ENCODE measurements at regions not wholly inside any gene's neighbourhood (a gene's known extent, or its start where the extent isn't known, plus 50 kb on each side); places are given as distances from the start of the nearest gene placed in this dataset.
"Not testable (repeated sequence)": the region's sequence is repeated elsewhere in the genome, so short reads cannot be mapped to it uniquely, and the experiment has no call there.

GRCh38 chr4:154119317-154119716 lies 330.4 kb upstream of the SFRP2 start:
- Histone ChIP-seq H3K27me3 (ENCODE audit: insufficient read depth) (no peaks in the 10 kb centered on the region), H3K27ac (ENCODE audit: low read depth) (no peak overlapping the region), H3K4me3 (no peak overlapping the region), H4K20me1 (replicated peaks; ENCODE audit: insufficient read depth) (no peaks in the 10 kb centered on the region), H3K4me1 (ENCODE audit: insufficient read depth) (no peaks in the 10 kb centered on the region), H3K36me3 (ENCODE audit: insufficient read depth) (no peaks in the 10 kb centered on the region), H3K4me2 (no peak overlapping the region), H3K79me2 (replicated peaks; ENCODE audit: insufficient read depth) (no peaks in the 10 kb centered on the region), H2AFZ (no peak overlapping the region), H3K9me2 (ENCODE audit: insufficient read depth) (no peaks in the 10 kb centered on the region; the same call in 1 of the 2 replicates), H3F3A (replicated peaks; ENCODE audit: low read depth) (no peaks in the 10 kb centered on the region)
- TF ChIP-seq NANOG (IDR thresholded peaks at IDR 0.05; ENCODE audit: borderline replicate concordance): no peak
- TF ChIP-seq ZNF114 (CRISPR knock-in tag; IDR thresholded peaks at IDR 0.05): no peak
- TF ChIP-seq CTCF (conservative IDR thresholded peaks at IDR 0.05; ENCODE audit: low read depth in 2 of 2): peak; percentile 33 to 67
- TF ChIP-seq REST (IDR thresholded peaks at IDR 0.05; ENCODE audit: unreplicated experiment): no peak
- TF ChIP-seq ETS1 (IDR thresholded peaks at IDR 0.05): no peak
- TF ChIP-seq JUNB (IDR thresholded peaks at IDR 0.05; ENCODE audit: unreplicated experiment): no peak
- Mint-ChIP-seq H3K36me3 (ENCODE audit: low read depth) (no peaks in the 10 kb centered on the region), H3K9me3 (no peaks in the 10 kb centered on the region; the same call in 2 of the 3 replicates), H3K27ac (no peak overlapping the region), H3K4me3 (no peak overlapping the region), H3K4me1 (no peaks in the 10 kb centered on the region; the same call in 2 of the 3 replicates), H3K27me3 (ENCODE audit: insufficient read depth, low read depth, poor library complexity) (no peaks in the 10 kb centered on the region)
- ATAC-seq (peak; percentile 83), DNase-seq (ENCODE audit: low spot score) (peak; percentile 40)

GRCh38 chr4:154117726-154118125 lies 328.8 kb upstream of the SFRP2 start:
- H4K20me1 ChIP-seq (replicated peaks; ENCODE audit: insufficient read depth); H3K27ac Mint-ChIP-seq; H3K36me3 Mint-ChIP-seq (ENCODE audit: low read depth); H3K4me1 ChIP-seq (ENCODE audit: insufficient read depth); H3K4me3 Mint-ChIP-seq; H3K27me3 Mint-ChIP-seq (ENCODE audit: insufficient read depth, low read depth, poor library complexity); H3K27me3 ChIP-seq (ENCODE audit: insufficient read depth); H2AFZ ChIP-seq; H3K36me3 ChIP-seq (ENCODE audit: insufficient read depth); H3K4me3 ChIP-seq; H3K4me1 Mint-ChIP-seq; H3K9me2 ChIP-seq (ENCODE audit: insufficient read depth); H3K27ac ChIP-seq (ENCODE audit: low read depth); DNase-seq (ENCODE audit: low spot score); ATAC-seq; H3K9me3 Mint-ChIP-seq; H3F3A ChIP-seq (replicated peaks; ENCODE audit: low read depth); H3K4me2 ChIP-seq; H3K79me2 ChIP-seq (replicated peaks; ENCODE audit: insufficient read depth): not testable (repeated sequence)
